Right ventricle myocardium superior (tissue), 1 donor: ENCODE measurements at regions not wholly inside any gene's neighbourhood (a gene's known extent, or its start where the extent isn't known, plus 50 kb on each side); places are given as distances from the start of the nearest gene placed in this dataset.
"Not testable (repeated sequence)": the region's sequence is repeated elsewhere in the genome, so short reads cannot be mapped to it uniquely, and the experiment has no call there.

Experiments
- ATAC-seq: fragments of 200-7000 bp; cut with Tn5 transposase; one replicate; pipeline ENCODE4 v1.9.1; 2020; ENCODE audit warnings: mild to moderate bottlenecking; ENCODE audit not compliant: poor library complexity
- DNase-seq: peaks from one replicate; pipeline ENCODE4 v3.0.0-alpha.2; 2020
- intact Hi-C: fragments of 100-400 bp; cut with DNase I; formaldehyde crosslinking; loops from one replicate; pipeline ENCODE4 v1.11.2; 2022
- donor health status: DM: no; HTN: yes; CAD: no; lungs with severe emphysema.

- intact Hi-C loops, result no loop called here
- ATAC-seq, result no peak
- no peak for DNase-seq
Observed at GRCh38 chr12:61998791-61999190, 261.4 kb upstream of the USP15 start.

GRCh38 chr12:61999311-61999710, 260.9 kb upstream of the USP15 start:
- intact Hi-C loops, result no loop called here
- ATAC-seq (no peak), DNase-seq (no peak)

GRCh38 chr12:62001424-62001823, 258.8 kb upstream of the USP15 start:
- ATAC-seq (no peak), DNase-seq (no peak)
- intact Hi-C loops, result no loop called here

GRCh38 chr12:62003226-62003625, 257.0 kb upstream of the USP15 start:
- ATAC-seq, result no peak
- intact Hi-C loops, result no loop called here

GRCh38 chr12:62003701-62004100, 256.5 kb upstream of the USP15 start:
- intact Hi-C loops, result no loop called here
- ATAC-seq, result no peak
- no peak for DNase-seq

More at GRCh38 chr12:62003226-62003625, 257.0 kb upstream of the USP15 start:
- no peak for DNase-seq

GRCh38 chr12:62005615-62006014, 254.6 kb upstream of the USP15 start:
- DNase-seq, result no peak
- ATAC-seq, result no peak
- intact Hi-C loops, result no loop called here

GRCh38 chr12:62006076-62006732, 254.0 kb upstream of the USP15 start:
- DNase-seq (no peak), ATAC-seq (no peak)
- intact Hi-C loops, result no loop called here

- ATAC-seq (no peak), DNase-seq (no peak)
- intact Hi-C loops, result no loop called here
Observed at GRCh38 chr12:62008703-62009102, 251.5 kb upstream of the USP15 start.

- ATAC-seq, result no peak
- intact Hi-C loops, result no loop called here
- no peak for DNase-seq
Observed at GRCh38 chr12:62009445-62009844, 250.8 kb upstream of the USP15 start.

- ATAC-seq, DNase-seq, intact Hi-C loops: not testable (repeated sequence)
Observed at GRCh38 chr12:62010331-62010906, 249.8 kb upstream of the USP15 start.

GRCh38 chr12:62010973-62011372, 249.2 kb upstream of the USP15 start:
- ATAC-seq, intact Hi-C loops, DNase-seq: not testable (repeated sequence)

- intact Hi-C loops, result no loop called here
- no peak for ATAC-seq
- no peak for DNase-seq
Observed at GRCh38 chr12:62014330-62014729, 245.9 kb upstream of the USP15 start.

GRCh38 chr12:62016021-62016420, 244.2 kb upstream of the USP15 start:
- DNase-seq (no peak), ATAC-seq (no peak)
- intact Hi-C loops, result no loop called here

GRCh38 chr12:62021808-62022207, 238.4 kb upstream of the USP15 start:
- ATAC-seq, result no peak
- intact Hi-C loops, result no loop called here
- DNase-seq, result no peak

- no peak for DNase-seq
- no peak for ATAC-seq
- intact Hi-C loops, result no loop called here
Observed at GRCh38 chr12:62028536-62028935, 231.7 kb upstream of the USP15 start.

- DNase-seq (no peak), ATAC-seq (no peak)
- intact Hi-C loops, result no loop called here
Observed at GRCh38 chr12:62032870-62033269, 227.3 kb upstream of the USP15 start.

- DNase-seq (no peak), ATAC-seq (no peak)
- intact Hi-C loops, result no loop called here
Observed at GRCh38 chr12:62044450-62045135, 215.6 kb upstream of the USP15 start.

- DNase-seq (no peak), ATAC-seq (no peak)
- intact Hi-C loops, result no loop called here
Observed at GRCh38 chr12:62045211-62045610, 215.0 kb upstream of the USP15 start.

- no peak for ATAC-seq
- no peak for DNase-seq
- intact Hi-C loops, result no loop called here
Observed at GRCh38 chr12:62050785-62051184, 209.4 kb upstream of the USP15 start.

- DNase-seq, result no peak
- no peak for ATAC-seq
- intact Hi-C loops, result no loop called here
Observed at GRCh38 chr12:62069976-62070375, 190.2 kb upstream of the USP15 start.
